AG04450 (cell line): ENCODE measurements at regions not wholly inside any gene's neighbourhood (a gene's known extent, or its start where the extent isn't known, plus 50 kb on each side); places are given as distances from the start of the nearest gene placed in this dataset.

Experiments
- CTCF ChIA-PET: fragments of 300-600, 350-600 bp; formaldehyde crosslinking; extraction: SDS; loops from one replicate; lab custom pipeline; 2022; ENCODE audit warnings: antibody characterized with exemption, inconsistent platforms; lab: Charles Lee
- POLR2A ChIA-PET: fragments of 350-600 bp; formaldehyde crosslinking; extraction: SDS; loops from one replicate; lab custom pipeline; 2021; ENCODE audit warnings: antibody characterized with exemption, inconsistent platforms; lab: Yijun Ruan, JAX
- DNase-seq: peaks from one replicate; pipeline ENCODE4 v3.0.0-alpha.2; 2011; ENCODE audit warnings: low read depth, low spot score
- H3K27ac ChIP-seq: one replicate; pipeline ENCODE4 v1.5.1; 2012; ENCODE audit warnings: low read depth, low read length, control low read depth
- H3K27me3 ChIP-seq: one replicate; pipeline ENCODE4 v1.6.0; 2012; ENCODE audit warnings: low read length; ENCODE audit not compliant: control insufficient read depth, insufficient read depth
- H3K4me3 ChIP-seq: 2 replicates; pipeline ENCODE4 v1.5.1; 2011; ENCODE audit warnings: mild to moderate bottlenecking, low read depth, low read length, control low read depth
- H3K9me3 ChIP-seq: 2 replicates; pipeline ENCODE4 v1.5.1; 2012; ENCODE audit warnings: low read length; ENCODE audit not compliant: control insufficient read depth, insufficient read depth
- CTCF ChIP-seq: IDR thresholded peaks from 2 replicates; pipeline ENCODE4 v1.5.1; 2011; ENCODE audit warnings: low read depth, low read length, control low read depth, inconsistent platforms

- no peak overlapping the region for H3K4me3 ChIP-seq
- H3K27me3 ChIP-seq, result no peaks in the 10 kb centered on the region
- POLR2A ChIA-PET, result no interaction called here
- CTCF ChIA-PET, result no interaction called here
- H3K27ac ChIP-seq, result no peak overlapping the region
- no peak for DNase-seq
- no peak for TF ChIP-seq CTCF
- no peaks in the 10 kb centered on the region; the same call in 1 of the 2 replicates for H3K9me3 ChIP-seq
Observed at GRCh38 chrX:114152801-114153200, 431.1 kb upstream of the HTR2C start.

GRCh38 chrX:114152130-114152529 lies 431.8 kb upstream of the HTR2C start:
- DNase-seq, result no peak

GRCh38 chrX:114134465-114134864 lies 449.4 kb upstream of the HTR2C start:
- Histone ChIP-seq H3K27ac (no peak overlapping the region), H3K4me3 (no peak overlapping the region), H3K9me3 (no peaks in the 10 kb centered on the region), H3K27me3 (no peaks in the 10 kb centered on the region)
- no peak for DNase-seq
- CTCF ChIA-PET, result no interaction called here
- TF ChIP-seq CTCF, result no peak
- POLR2A ChIA-PET, result no interaction called here

More at GRCh38 chrX:114152130-114152529, 431.8 kb upstream of the HTR2C start:
- Histone ChIP-seq H3K4me3 (no peak overlapping the region), H3K27ac (no peak overlapping the region), H3K9me3 (no peaks in the 10 kb centered on the region; the same call in 1 of the 2 replicates), H3K27me3 (no peaks in the 10 kb centered on the region)
- TF ChIP-seq CTCF, result no peak
- ChIA-PET POLR2A (no interaction called here), CTCF (no interaction called here)

- H3K9me3 ChIP-seq, result no peaks in the 10 kb centered on the region; the same call in 1 of the 2 replicates
- H3K27me3 ChIP-seq, result no peaks in the 10 kb centered on the region
- DNase-seq, result no peak
- H3K4me3 ChIP-seq, result no peak overlapping the region
- TF ChIP-seq CTCF, result no peak
- ChIA-PET CTCF (no interaction called here), POLR2A (no interaction called here)
- H3K27ac ChIP-seq, result no peak overlapping the region
Observed at GRCh38 chrX:114127411-114128025, 456.4 kb upstream of the HTR2C start.

- Histone ChIP-seq H3K9me3 (no peaks in the 10 kb centered on the region; the same call in 1 of the 2 replicates), H3K27me3 (no peaks in the 10 kb centered on the region), H3K27ac (no peak overlapping the region), H3K4me3 (no peak overlapping the region)
- ChIA-PET CTCF (no interaction called here), POLR2A (no interaction called here)
- no peak for DNase-seq
- no peak for TF ChIP-seq CTCF
Observed at GRCh38 chrX:114127005-114127404, 456.9 kb upstream of the HTR2C start.
